GM23248 (cell line): ENCODE measurements at regions not wholly inside any gene's neighbourhood (a gene's known extent, or its start where the extent isn't known, plus 50 kb on each side); places are given as distances from the start of the nearest gene placed in this dataset.

Source experiments
- EZH2 ChIP-seq: fragments of 200-600 bp; sonication (generic); IDR thresholded peaks from 2 replicates; pipeline ENCODE4 v1.6.1; 2018; ENCODE audit warnings: antibody characterized with exemption, mild to moderate bottlenecking; ENCODE audit not compliant: insufficient read depth, poor library complexity, severe bottlenecking
- EZH2phosphoT487 ChIP-seq: fragments of 200-600 bp; sonication (generic); IDR thresholded peaks from 2 replicates; pipeline ENCODE4 v1.6.1; 2018; ENCODE audit warnings: antibody characterized with exemption, moderate library complexity, mild to moderate bottlenecking, low read depth; ENCODE audit not compliant: insufficient read depth

DNA sequence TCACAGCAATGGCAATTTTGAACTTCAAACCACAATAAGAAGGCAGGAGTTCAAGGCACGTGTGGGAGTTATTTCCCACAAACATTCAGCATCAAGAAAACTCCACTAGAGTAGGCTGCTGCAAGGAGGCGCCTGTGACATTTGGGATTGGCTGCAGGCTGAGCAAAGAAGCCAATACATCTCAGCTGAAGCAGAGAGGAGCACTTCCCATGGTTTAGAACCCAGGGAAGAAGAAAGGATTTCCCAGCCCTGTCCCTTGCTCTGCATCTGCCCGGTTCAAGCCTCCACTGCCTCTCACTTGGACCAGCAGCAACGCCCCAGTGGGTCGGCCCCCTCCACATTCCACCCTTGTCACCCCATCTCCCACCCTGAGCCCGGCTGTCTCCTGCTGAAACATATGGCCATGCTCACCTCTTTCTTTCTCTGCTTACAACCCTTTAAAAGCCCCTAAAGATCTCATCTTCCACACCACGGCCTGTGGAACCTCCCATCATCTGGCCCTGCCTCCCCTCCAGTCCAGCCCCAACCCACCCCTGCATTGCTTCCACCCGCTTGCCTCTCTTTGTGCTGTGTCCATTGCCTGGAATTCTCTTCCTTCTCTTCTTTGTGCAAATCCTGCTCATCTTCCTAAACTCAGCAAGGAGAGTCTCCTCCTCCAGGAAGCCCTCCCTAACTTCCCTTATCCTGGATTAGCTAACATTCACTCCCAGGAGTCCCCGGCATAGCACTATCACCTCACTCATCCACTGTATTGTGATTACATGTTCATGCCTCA is 128.3 kb downstream of the ANKRD60 start:
- no peak for TF ChIP-seq EZH2
- TF ChIP-seq EZH2phosphoT487, result no peak
